Stomach (tissue), 8 donors: ENCODE measurements at regions not wholly inside any gene's neighbourhood (a gene's known extent, or its start where the extent isn't known, plus 50 kb on each side); places are given as distances from the start of the nearest gene placed in this dataset.
A peak's percentile ranks its signal among the peaks of the same experiment; 100 is the strongest.
"Not testable (repeated sequence)": the region's sequence is repeated elsewhere in the genome, so short reads cannot be mapped to it uniquely, and the experiment has no call there.

Experiments
- DNase-seq, 2 donors: peaks; one replicate each; pipeline versions ENCODE4 v3.0.0 to v3.0.0-alpha.2; 2013 to 2019
- H3K27ac ChIP-seq, 5 donors: fragments of 200-600 bp in 4 of 5; sonication (generic) in 4 of 5; one replicate each; pipeline ENCODE4 v1.5.1; 2013 to 2019; ENCODE audit warnings: mild to moderate bottlenecking in 1 of 5, moderate library complexity in 1 of 5
- H3K27me3 ChIP-seq, 3 donors: fragments of 200-600 bp; sonication (generic); one replicate each; pipeline ENCODE4 v1.5.1; 2017 to 2019; ENCODE audit warnings: mixed run types in 1 of 3
- H3K36me3 ChIP-seq, 4 donors: fragments of 200-600 bp; sonication (generic); 1 replicate in 3 of 4; 2 replicates in 1 of 4; pipeline ENCODE4 v1.5.1; 2016 to 2019
- H3K4me1 ChIP-seq, 4 donors: fragments of 200-600 bp; sonication (generic); one replicate each; pipeline ENCODE4 v1.5.1; 2016 to 2019
- H3K4me3 ChIP-seq, 4 donors: fragments of 200-600 bp; sonication (generic) in 3 of 4; one replicate each; pipeline ENCODE4 v1.5.1; 2016 to 2019; ENCODE audit warnings: mild to moderate bottlenecking in 1 of 4
- H3K9me3 ChIP-seq, 4 donors: fragments of 200-600 bp; sonication (generic); one replicate each; pipeline ENCODE4 v1.5.1; 2016 to 2019
- CTCF ChIP-seq, 7 experiments: fragments of 450-650 bp in 4 of 7; fragments of 200-600 bp in 3 of 7; sonication (generic) in 3 of 7; IDR thresholded peaks; one replicate each; pipeline ENCODE4 v1.5.1; 2016 to 2019; ENCODE audit warnings: antibody characterized with exemption in 7 of 7, control low read depth in 2 of 7, mild to moderate bottlenecking in 1 of 7
- EP300 ChIP-seq: sonication (generic); formaldehyde crosslinking; IDR thresholded peaks from one replicate; pipeline ENCODE4 v1.6.1; 2017; ENCODE audit warnings: antibody characterized with exemption
- POLR2A ChIP-seq, 4 donors: fragments of 450-650 bp; IDR thresholded peaks; one replicate each; pipeline ENCODE4 v1.6.1; 2016; ENCODE audit warnings: antibody characterized with exemption in 4 of 4, control low read depth in 2 of 4, mild to moderate bottlenecking in 1 of 4, moderate library complexity in 1 of 4
- POLR2AphosphoS5 ChIP-seq, 3 donors: sonication (generic); formaldehyde crosslinking; IDR thresholded peaks; one replicate each; pipeline ENCODE4 v1.6.1; 2016; ENCODE audit warnings: antibody characterized with exemption in 3 of 3
- WGBS, 5 donors: extraction: QIAGEN DNeasy Blood & Tissue Kit in 3 of 5; methylation state at CpG; one replicate each; pipeline versions ENCODE4 v1.1.5 to v1.1.7; 2013 to 2018; 5-methylcytosine and 5-hydroxymethylcytosine counted together
- intact Hi-C: fragments of 100-400 bp; cut with DNase I; formaldehyde crosslinking; loops from one replicate; pipeline ENCODE4 v1.15.1; 2023; ENCODE audit warnings: low total_unique reads
- donor health status: healthy with polysubstance abuse.
- donor health status: Bipolar disorder and iron deficiency.
- donor health status: healthy.

- no peak for DNase-seq
Observed at GRCh38 chr1:194060481-194060880, 874.1 kb upstream of the B3GALT2 start.

GRCh38 chr1:194058268-194058667 lies 871.9 kb upstream of the B3GALT2 start:
- H3K4me1 ChIP-seq: peaks cover 0 to 15% (median 7%) of the 10 kb centered on the region in 4 donors
- H3K9me3 ChIP-seq, H3K36me3 ChIP-seq, H3K27ac ChIP-seq, DNase-seq, intact Hi-C loops, H3K4me3 ChIP-seq, H3K27me3 ChIP-seq: not testable (repeated sequence)
- WGBS, 5 donors: 86 to 96% (median 91%) methylated on average over 5 of the region's 5 CpGs

More at GRCh38 chr1:194060481-194060880, 874.1 kb upstream of the B3GALT2 start:
- peaks cover 0 to 8% (median 4%) of the 10 kb centered on the region in 4 donors for H3K4me1 ChIP-seq
- intact Hi-C loops: no loop called here
- no peaks in the 10 kb centered on the region for H3K27me3 ChIP-seq
- no peak overlapping the region for H3K4me3 ChIP-seq
- 70 to 88% (median 84%) methylated on average over 4 of the region's 4 CpGs for WGBS, 5 donors
- no peak for TF ChIP-seq EP300
- TF ChIP-seq POLR2A (IDR thresholded peaks at IDR 0.05): no peak
- no peak for TF ChIP-seq POLR2AphosphoS5 (IDR thresholded peaks at IDR 0.05)
- TF ChIP-seq CTCF (IDR thresholded peaks at IDR 0.05): no peak
- H3K27ac ChIP-seq: no peak overlapping the region
- no peaks in the 10 kb centered on the region for H3K9me3 ChIP-seq
- H3K36me3 ChIP-seq: no peaks in the 10 kb centered on the region

- Histone ChIP-seq H3K27ac (no peak overlapping the region), H3K4me1 (peaks cover 0 to 21% (median 10%) of the 10 kb centered on the region in 4 donors), H3K9me3 (no peaks in the 10 kb centered on the region), H3K36me3 (no peaks in the 10 kb centered on the region), H3K4me3 (no peak overlapping the region), H3K27me3 (no peaks in the 10 kb centered on the region)
- WGBS, 5 donors: 81 to 96% (median 89%) methylated on average over 2 of the region's 2 CpGs
- intact Hi-C loops: no loop called here
- DNase-seq: peak in 1 of 2 donors; percentile 26
- TF ChIP-seq POLR2A (IDR thresholded peaks at IDR 0.05) (no peak), EP300 (no peak), POLR2AphosphoS5 (IDR thresholded peaks at IDR 0.05) (no peak), CTCF (IDR thresholded peaks at IDR 0.05) (no peak)
Observed at GRCh38 chr1:194056169-194056568, 869.8 kb upstream of the B3GALT2 start.

- Histone ChIP-seq H3K4me3 (no peak overlapping the region), H3K4me1 (peaks cover 0 to 21% (median 10%) of the 10 kb centered on the region in 4 donors), H3K36me3 (no peaks in the 10 kb centered on the region), H3K27me3 (no peaks in the 10 kb centered on the region), H3K9me3 (no peaks in the 10 kb centered on the region), H3K27ac (no peak overlapping the region)
- no peak for TF ChIP-seq POLR2A (IDR thresholded peaks at IDR 0.05)
- TF ChIP-seq POLR2AphosphoS5 (IDR thresholded peaks at IDR 0.05): no peak
- TF ChIP-seq CTCF (IDR thresholded peaks at IDR 0.05): no peak
- no peak for TF ChIP-seq EP300
- peak in 1 of 2 donors; percentile 10 for DNase-seq
- WGBS, 5 donors: 6 to 28% (median 18%) methylated on average over 1 of the region's 1 CpG
- intact Hi-C loops: no loop called here
Observed at GRCh38 chr1:194055536-194055935, 869.1 kb upstream of the B3GALT2 start.

GRCh38 chr1:194052514-194053338 lies 866.3 kb upstream of the B3GALT2 start:
- intact Hi-C loops: no loop called here
- Histone ChIP-seq H3K4me1 (peaks cover 0 to 21% (median 10%) of the 10 kb centered on the region in 4 donors), H3K4me3 (no peak overlapping the region), H3K9me3 (no peaks in the 10 kb centered on the region), H3K27ac (no peak overlapping the region), H3K27me3 (no peaks in the 10 kb centered on the region), H3K36me3 (no peaks in the 10 kb centered on the region)
- TF ChIP-seq EP300: no peak
- TF ChIP-seq POLR2AphosphoS5 (IDR thresholded peaks at IDR 0.05): no peak
- TF ChIP-seq CTCF (IDR thresholded peaks at IDR 0.05): no peak
- no peak for TF ChIP-seq POLR2A (IDR thresholded peaks at IDR 0.05)
- 63 to 86% (median 79%) methylated on average over 2 of the region's 2 CpGs for WGBS, 5 donors
- no peak for DNase-seq
